GM19025 (cell line): ENCODE measurements at regions not wholly inside any gene's neighbourhood (a gene's known extent, or its start where the extent isn't known, plus 50 kb on each side); places are given as distances from the start of the nearest gene placed in this dataset.

Experiments used
- ATAC-seq: cut with Tn5 transposase; IDR thresholded peaks from one replicate; pipeline ENCODE4 v1.9.1; 2021; ENCODE audit warnings: mild to moderate bottlenecking, low read depth, moderate library complexity; ENCODE audit not compliant: unreplicated experiment

DNA sequence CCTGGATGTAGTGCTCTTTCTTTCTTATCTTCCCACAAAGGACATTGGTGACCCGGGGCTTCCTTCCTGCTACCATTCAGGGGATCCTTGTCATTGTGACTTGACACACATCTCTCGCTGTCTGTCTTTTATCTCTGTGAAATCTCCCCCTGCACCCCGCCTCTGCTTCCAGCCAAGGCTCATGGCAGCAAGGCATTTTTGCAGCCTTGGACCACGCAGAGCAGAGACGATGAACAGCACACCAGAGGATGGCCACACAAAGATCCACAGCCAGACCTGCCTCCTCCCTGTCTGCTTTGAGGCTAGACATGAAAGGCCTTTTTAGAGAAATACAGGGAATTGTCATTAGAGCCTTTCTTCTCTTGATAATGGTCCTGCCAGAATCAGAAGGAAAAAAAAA, 549.1 kb downstream of the CDK5RAP2 start:
- no peak for ATAC-seq

DNA sequence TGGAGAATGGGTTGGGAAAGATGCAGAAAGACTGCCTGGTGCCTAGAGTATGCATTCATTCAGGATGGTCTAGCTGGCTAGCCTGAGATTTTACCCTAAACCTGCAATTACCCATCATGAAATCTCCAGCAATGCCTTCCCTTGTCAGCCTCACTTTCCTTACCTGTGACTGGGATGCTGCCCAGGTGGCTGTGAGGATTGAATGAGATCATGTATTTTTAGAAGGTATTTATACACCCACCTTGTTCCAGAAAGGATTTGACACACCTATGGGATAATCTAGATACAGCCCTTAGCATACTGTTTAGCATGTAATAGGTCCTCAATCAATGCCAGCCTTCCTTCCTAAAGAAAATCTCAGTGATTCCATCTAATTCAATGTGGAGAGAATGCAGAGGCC, 561.4 kb downstream of the CDK5RAP2 start:
- no peak for ATAC-seq

DNA sequence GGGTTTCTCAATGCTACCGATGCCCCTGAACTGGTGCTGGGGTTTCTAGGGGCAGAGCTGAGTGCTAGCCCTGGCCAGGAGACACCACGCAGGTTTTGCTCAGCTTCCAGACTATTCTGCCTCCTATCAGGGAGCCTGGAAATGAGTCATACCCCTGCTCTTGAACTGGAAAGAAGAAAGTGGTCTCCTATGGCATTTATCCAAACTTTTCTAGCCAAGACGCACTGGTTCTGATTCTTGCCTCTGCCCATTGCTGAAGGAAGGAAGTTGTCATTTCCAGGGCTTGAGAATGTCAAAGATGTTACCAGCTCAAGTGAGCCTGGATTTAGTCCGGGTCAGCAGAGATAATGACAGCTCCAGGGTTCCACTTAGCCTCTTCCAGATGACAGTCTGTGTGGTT, 561.9 kb downstream of the CDK5RAP2 start:
- ATAC-seq, result no peak

DNA sequence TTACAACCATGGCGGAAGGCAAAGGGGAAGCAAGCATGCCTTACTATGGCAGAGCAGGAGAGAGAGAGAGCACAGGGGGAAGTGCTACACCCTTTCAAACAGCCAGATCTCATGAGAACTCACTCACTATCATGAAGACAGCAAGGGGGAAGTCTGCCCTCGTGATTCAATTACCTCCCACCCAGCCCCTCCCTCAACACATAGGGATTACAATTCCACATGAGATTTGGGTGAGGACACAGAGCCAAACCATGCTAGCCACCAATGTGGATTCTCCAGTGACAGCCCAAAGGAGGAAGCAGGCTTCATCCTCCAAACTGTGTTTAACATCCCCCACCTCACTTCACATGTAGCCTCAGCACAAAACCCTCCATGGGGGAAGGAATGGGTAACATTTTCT, 563.7 kb downstream of the CDK5RAP2 start:
- ATAC-seq, result no peak

DNA sequence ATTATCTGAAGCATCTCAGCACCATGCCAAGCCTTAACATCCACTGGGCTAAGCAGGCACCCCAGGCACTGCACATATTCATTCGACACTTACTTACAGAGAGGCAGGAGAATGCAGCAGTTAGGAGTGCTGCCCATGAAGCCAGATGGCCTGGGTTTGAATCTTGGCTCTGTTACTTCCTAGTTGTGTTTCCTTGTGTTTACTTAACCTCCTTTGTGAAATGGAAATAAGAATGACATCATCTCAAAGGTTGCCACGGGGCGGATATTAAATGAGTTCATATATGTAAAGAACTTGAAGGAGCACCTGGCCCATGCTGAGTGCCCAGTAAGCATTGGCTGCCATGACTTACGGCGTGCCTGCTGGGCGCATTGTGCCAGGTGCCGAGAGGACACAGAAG, 565.2 kb downstream of the CDK5RAP2 start:
- no peak for ATAC-seq

DNA sequence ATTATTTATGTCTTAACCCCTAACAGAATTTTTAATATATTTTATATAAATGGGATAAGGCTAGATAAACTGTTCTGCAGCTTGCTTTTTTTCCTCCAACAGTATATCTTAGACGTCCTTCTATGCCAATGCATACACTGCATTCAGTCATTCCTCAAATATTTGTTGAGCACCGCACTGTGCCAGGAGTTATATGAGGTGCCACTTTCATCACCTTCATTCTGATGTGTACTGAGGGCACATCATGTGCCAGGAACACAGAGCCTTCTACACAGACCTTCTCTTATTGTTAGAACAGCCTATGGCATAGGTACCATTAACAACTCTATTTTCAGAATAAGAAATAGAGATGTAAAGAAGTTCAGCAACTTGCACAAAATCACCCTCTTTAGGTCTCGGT, 570.1 kb downstream of the CDK5RAP2 start:
- ATAC-seq, result no peak

DNA sequence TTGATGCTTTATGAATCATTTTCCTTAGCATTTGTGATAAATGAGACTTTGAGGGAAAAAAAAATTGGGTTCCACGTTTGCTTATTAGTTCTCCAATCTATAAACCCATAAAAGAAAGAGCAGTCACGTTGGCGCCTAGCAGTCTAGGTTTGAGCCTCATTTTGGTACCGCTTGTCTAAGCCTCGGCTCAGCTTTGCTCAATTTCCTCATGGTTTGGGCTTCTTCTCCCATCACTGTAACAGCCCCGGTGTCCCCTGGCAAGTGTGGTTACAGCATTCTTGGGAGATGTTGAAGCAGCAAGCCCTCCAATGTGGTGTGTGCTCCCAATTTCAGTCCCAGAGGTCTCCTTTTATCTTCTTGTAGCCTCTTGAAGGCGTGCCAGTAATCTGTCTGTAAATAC, 578.4 kb downstream of the CDK5RAP2 start:
- ATAC-seq, result no peak

DNA sequence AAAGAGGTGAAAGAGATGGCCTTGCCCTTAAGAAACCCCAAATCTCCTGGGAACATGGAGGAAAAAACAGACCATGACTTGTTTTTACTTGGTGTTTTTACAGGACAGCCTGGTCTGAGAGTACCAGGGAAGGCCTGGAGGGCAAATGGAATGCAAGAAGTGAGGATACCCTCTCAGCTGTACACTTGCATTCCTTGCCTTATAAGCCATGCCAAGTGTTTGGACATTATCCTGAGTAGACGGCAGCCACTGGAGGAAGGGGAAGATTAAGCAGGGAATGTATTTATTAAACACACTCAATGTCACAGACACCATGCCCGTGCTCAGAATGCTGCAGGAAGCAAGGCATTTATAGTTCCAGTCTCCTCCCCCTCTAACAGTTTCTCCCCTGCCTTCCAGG, 581.4 kb downstream of the CDK5RAP2 start:
- no peak for ATAC-seq

DNA sequence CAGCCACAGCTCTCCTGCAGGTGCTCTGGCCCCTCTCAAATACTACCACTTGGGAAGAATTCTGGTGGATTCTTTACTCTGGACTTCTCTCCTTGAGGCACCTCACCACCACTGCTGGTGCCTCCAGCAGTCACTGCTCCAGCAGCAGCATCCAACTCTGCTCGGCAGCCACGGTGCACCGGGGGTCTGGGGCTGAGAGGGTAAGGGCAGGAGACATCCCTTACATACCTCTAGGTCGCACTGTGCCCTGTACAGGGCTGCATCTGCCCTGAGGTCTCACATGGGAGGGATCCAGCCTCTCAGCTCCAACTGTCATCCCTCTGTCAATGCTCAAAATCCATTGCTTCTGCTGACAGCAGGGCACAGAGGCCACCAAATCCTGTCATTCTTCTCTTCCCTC, 588.2 kb downstream of the CDK5RAP2 start:
- no peak for ATAC-seq

DNA sequence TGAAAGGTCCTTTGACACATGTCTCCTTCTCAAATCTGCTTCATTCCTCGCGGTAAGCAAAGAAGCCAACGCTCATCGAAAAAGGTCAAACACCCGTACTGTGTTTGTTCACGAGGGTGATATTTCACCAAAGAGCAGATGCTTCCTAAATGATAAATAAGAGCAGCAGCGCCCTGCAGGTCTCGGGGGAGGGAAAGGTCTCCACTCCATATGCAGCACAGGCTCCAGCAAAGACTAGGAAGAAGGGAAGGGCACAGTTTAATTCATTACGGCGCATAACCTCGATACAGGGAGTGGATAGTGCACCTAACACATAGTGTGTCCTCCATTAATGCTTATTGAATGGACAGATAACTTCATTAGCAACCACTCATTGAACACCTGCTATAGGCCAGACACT, 593.3 kb downstream of the CDK5RAP2 start:
- ATAC-seq, result no peak

DNA sequence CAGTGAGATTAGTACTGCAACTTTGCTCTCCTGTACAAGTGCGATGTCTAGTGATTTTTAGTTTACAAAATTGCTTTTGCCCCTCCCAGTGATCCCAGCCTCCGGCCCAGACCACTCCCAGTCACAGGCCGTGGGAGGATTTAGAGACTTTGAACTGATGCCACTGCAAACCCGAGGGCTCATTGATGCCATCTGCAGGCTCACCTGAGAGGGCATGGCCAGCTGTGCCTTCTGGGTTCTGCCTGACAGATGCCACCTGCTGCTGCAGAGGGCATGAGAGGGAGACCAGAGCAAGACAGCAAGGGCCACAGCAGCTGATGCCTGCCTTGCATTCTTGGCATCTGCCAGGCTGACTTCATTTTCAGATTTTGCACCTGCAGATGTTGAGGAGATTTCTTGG, 593.8 kb downstream of the CDK5RAP2 start:
- ATAC-seq, result no peak

DNA sequence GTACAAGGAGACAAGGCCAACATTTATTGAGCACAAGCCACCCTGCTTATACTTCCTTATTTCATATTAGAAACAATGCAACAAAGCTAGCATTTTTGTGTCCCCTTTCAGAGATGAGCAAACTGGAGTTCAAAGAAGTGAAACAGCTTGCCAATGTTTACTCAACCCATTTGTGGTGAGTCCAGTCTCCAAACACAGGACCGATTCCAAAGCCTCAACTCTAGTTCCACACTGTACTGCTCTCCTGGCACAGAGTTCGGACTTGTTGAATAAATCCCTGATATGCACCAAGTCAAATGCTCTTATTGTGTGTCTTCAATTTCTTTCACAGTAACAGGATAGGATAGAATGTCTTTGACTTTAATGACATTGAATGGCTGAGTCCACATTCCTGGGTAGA, 604.8 kb upstream of the BRINP1 start:
- ATAC-seq, result no peak

DNA sequence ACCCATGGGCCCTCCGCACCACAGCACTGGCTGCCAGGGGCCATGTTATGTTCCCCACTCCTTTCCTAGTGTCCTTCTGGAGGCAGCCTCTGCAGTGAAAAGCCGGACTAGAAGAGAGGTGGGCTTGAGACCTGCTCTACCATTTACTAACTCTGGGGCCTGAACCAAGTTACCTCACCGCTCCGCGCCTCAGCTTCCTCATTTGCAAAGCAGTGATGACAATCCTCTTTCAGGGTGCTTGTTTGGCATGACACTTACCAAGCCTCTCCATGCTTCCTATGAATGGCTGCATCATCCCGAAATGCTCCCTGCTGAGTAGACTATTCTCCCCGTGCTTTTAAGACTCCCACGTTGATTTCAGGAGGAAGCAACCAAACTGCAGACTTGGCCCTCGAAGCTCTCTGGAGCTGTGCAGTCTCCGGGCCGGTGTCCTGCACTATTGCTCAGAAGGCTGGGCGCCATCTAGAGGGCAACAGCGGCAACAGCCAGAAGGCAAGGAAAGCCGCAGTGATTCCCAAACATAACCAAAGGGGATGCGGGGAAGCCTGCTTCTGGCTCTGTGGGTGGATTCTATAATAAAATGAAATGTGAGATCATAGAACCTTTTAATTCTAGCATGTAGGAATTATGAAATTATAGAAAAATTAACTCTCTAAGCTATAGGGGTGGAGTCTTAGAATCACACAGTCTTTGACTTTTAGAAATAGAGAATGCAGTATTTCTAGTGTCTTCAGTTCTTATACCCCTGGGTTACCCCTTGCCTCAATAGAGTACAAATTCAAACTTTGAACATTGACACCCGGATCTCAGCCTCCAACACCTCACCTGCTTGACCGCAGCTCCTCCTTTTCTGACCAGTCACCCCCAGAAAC, 599.8 kb upstream of the BRINP1 start:
- ATAC-seq, result peak; percentile 72

DNA sequence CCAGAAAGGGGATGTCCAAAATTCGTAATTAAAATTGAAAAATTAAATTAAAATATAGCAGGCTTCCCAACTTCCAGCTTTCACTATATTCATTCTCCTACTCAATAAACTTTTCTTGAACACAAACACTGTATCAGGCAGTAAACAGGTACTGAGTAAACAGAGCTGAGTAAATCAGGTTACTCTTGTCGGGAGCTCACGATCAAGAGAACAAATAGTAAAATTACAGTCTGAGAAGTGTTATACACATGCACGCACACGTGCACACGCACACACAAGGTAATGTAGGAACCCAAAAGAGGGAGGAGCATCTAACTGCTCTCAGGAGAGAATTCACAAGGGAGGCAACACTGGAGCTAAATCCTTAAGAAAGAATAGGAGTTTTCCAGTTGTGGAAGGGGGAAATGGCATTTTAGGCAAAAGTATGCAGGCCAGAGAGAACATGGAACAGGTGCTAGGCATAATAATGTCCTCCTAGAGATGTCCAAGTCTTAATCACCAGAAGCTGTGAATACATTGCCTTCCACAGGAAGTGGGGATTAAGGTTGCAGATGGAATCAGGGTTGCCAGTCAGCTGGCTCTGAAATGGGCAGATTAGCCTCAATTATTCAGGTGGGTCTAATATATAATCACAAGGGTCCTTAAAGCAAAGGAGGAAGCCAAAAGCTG, 598.8 kb upstream of the BRINP1 start:
- ATAC-seq, result no peak

DNA sequence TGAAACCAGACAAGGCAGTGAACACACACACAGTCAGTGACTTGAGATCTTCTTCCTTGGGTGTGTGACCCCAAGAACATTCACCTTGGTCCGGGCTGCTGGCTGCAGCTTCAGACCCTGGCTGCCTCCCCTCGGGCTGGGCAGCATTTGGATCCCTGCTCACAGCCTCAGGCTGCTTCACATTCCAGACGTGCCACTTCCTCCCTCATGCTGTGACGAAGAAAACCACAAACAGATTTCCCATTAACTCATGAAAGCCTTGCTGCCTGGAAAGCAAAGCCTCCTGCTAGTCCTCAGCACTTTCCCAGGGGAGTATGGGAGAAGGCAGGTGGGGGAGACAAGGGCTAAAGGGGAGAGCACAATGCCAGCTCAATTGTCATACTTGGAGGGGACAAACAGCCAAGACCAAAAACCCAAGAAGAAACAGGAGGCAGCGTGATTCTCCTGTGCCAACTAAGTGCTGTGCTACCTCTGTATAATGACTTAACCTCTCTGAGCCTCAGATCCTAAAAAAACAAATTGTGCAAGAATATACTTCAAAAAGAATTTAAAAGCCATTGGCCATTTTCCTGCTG, 594.6 kb upstream of the BRINP1 start:
- no peak for ATAC-seq

DNA sequence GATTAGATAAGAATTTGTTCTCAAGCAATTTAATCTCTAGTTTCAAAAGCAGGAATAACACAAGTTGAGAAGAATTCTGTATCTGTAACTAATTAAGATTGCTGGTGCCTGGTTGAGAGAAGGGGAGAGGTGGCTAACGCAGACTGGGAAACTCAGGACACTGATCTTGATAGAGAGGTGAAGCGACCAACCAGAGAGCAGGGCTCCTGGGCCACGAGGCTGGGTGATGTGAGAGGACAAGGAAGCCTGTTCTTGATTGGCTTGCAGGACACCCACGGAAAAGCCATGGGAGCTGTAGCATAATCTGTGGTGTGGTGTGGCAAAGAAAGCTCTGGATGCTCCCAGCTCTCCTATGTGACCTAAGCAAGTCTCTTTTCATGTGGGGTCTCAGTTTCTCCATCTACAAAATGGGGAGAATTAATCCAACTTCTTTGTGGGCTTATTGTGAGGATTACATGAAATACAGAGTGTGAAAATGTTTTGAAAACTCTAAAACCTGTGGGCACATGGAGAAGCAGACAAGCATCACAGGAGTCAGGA, 594.1 kb upstream of the BRINP1 start:
- no peak for ATAC-seq

DNA sequence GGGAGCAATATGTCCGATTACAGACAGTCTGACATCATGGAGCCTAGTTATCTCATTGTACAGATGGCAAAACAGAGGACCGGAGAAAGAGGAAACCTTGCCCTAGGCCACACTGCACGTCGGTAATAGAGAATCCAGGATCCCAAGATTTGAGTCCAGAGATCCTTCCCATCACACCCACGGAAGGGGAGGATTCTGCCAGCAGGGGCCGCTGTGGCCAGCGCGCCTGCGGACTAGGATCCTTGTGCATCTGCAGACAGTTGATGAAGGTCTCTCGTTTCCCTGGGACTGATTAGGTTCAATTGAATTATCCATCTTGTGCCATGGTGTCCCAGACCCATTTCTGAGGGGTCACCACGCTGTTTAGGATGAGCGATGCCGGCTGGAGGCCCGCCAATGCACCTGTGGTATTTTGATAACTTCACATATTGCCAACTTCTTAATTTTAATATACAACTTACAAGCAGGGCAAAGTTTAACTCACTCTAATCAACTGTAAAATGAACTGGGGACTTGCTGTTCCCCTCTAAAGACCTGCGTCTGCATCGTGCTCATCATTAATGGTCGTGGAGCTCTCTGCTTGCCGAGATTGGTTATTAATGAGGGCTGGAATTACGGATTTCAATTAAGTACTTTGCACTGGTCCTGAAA, 592.7 kb upstream of the BRINP1 start:
- ATAC-seq, result no peak

DNA sequence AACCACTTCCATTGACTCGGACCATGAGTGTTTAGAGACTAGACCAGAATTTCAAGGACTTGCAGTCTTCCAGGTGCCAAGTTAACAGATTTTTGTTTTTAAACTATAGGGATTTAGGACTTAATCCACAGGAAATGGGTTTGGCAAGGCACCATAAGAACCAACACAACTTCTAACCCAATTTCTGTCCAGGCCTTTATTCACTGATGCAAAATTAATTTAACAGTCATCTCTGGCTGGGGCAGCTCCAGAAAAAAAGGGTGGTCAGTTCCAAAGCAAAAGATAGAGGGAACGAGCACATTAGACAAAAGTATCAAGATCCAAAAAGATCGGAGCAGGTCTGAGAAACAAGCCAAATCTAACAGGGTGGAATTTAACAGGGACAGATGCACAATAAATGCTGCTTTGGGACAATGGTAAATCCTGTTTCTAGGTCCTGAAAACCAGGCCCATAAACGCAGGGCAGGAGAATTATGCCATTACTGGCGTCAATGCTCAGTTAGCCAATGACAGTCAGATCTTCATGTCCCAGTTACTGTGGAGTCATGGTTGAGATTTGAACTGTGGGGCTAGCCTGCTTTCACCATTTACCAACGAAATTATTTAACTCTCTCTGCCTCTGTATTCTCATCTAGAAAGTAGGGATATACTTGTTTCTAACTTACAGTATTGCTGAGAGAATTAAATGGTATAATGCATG, 590.8 kb upstream of the BRINP1 start:
- ATAC-seq, result no peak

DNA sequence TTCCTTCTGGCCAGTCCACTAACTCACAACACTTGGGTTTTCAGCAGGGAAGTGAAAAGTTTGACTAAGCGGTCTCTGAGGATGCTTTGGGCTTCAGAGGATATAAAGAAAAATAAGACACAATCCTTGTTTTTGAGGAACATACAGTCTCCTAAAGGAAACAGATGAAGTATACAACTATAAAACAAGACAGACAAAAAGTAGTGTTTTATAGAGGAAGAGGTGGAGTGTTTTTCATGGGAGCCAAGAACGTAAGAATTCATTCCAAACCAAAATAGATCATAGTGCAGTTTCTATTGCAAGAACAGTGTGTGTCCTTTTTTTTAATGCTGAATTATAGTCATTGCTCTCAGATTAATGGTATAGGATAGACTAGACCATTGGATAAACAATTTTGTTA, 586.9 kb upstream of the BRINP1 start:
- ATAC-seq, result no peak

DNA sequence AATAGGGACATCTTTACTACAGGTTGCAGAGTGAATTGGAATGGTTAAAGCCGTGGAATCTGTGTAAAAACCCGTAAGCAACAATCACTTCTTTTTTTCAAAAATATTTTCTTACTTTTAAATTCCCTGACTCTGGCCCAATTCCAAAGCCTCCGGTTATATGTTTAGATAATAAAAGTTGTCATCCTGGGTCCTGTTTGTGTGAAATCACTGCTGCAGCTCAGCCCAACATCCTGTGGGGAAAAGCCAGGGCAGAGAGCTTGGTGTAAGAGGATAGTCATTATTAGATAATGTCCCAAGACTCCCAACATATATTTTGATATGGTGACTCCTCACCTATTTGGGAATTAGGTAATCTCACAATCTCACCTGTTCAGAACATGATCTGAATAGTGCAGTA, 586.0 kb upstream of the BRINP1 start:
- ATAC-seq, result no peak
